ENCODE measurements at regions not wholly inside any gene's neighbourhood (a gene's known extent, or its start where the extent isn't known, plus 50 kb on each side); places are given as distances from the start of the nearest gene placed in this dataset.
"Not testable (repeated sequence)": the region's sequence is repeated elsewhere in the genome, so short reads cannot be mapped to it uniquely, and the experiment has no call there.

DNA sequence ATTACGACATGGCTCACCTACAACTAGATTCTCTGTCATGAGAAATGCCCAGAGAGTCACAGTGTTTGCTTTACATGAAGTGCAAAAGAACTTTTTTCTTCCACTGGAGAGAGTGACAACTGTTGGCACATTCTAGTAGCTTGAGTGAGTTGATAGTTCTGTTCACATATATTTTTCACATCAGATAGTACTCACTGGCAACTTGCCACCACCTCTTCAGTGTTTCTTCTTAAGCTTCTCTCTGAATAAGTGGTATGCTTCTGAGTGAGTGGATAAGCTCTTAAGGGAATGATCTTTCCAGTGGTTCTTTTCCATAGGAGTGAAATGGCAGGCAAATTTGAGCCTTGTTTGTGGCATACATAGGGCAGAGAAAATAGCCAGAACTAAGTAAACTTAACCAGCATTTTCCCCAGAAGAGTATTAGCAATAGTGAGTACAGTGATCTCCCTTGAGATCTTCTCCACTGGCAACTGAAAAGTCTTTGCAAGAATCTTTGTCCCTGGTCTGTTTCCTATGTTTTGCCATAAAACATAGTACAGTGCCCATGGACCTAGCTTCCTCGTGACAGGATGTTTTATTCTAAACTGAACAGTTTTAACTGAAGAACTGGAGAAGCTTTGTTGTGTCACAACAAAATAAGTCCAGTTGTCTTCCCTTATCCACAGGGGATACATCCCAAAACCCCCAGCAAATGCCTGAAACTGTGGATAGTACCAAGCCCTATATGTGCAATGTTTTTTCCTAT, 125.4 kb upstream of the CDK13 start:
- no peak overlapping the region for H3K27ac ChIP-seq (ENCODE audit: low read depth, low read length)
- H3K4me1 ChIP-seq (ENCODE audit: control insufficient read depth in 5 of 5, insufficient read depth in 5 of 5, low read length in 5 of 5), result no peaks in the 10 kb centered on the region
- H3K9ac ChIP-seq (ENCODE audit: low read length in 5 of 5), result no peak overlapping the region
- H3K4me3 ChIP-seq (ENCODE audit: low read depth in 1 of 5, low read length in 5 of 5), result no peak overlapping the region
- no peaks in the 10 kb centered on the region for H3K9me3 ChIP-seq (ENCODE audit: control insufficient read depth in 5 of 5, low read length in 5 of 5)
- H3K27me3 ChIP-seq (ENCODE audit: control insufficient read depth in 5 of 5, insufficient read depth in 4 of 5, low read length in 5 of 5), result peaks cover 0 to 3% (median 0%) of the 10 kb centered on the region in 5 donors
- no peaks in the 10 kb centered on the region for H3K36me3 ChIP-seq (ENCODE audit: control insufficient read depth in 5 of 5, insufficient read depth in 5 of 5, low read length in 5 of 5)

DNA sequence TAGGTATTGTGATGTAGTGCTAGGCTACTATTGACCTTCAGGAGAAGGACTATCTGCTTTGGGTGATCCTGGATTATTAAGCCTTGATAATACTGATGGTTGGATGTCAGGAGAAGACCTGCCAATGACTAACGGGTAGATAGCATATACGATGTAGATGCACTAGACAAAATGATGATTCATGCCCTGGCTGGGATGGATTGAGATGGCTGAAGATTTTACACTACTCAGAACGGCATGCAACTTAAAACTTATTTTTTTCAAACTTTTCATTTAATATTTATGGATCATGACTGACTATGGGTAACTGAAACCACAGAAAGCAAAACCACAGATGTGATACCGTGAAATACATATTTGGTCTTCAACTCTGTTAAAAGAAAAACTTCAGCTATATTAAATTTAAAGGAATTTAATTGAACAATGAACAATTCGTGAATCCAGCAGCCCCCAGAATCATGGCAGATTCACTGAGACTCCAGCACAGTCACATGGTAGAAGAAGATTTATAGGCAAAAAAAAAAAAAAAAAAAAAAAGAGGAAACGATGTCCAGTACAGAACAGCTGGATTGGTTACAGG, 124.6 kb upstream of the CDK13 start:
- Histone ChIP-seq H3K4me1 (ENCODE audit: control insufficient read depth in 5 of 5, insufficient read depth in 5 of 5, low read length in 5 of 5) (no peaks in the 10 kb centered on the region), H3K9ac (ENCODE audit: low read length in 5 of 5) (no peak overlapping the region), H3K4me3 (ENCODE audit: low read depth in 1 of 5, low read length in 5 of 5) (no peak overlapping the region), H3K9me3 (ENCODE audit: control insufficient read depth in 5 of 5, low read length in 5 of 5) (no peaks in the 10 kb centered on the region), H3K27ac (ENCODE audit: low read depth, low read length) (no peak overlapping the region), H3K36me3 (ENCODE audit: control insufficient read depth in 5 of 5, insufficient read depth in 5 of 5, low read length in 5 of 5) (no peaks in the 10 kb centered on the region), H3K27me3 (ENCODE audit: control insufficient read depth in 5 of 5, insufficient read depth in 4 of 5, low read length in 5 of 5) (peaks cover 0 to 3% (median 0%) of the 10 kb centered on the region in 5 donors)

DNA sequence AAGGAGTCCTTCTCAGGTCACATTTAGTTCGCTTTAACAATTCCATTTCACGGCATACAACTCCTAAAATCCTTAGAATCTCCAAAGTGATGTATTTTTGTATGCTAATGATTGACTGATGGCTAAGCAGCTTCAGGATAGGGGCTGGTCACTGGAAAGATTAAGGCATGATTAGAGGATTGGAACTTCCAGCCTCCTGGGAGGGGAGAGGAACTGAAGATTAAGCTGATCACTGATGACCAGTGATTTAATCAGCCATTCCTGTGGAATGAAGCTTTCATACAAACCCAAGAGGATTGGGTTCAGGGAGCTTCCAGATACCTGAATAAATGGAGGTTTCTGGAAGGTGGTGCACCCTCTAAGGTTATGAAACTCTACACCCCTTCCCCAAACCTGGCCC, 123.9 kb upstream of the CDK13 start:
- H3K27me3 ChIP-seq (ENCODE audit: control insufficient read depth in 5 of 5, insufficient read depth in 4 of 5, low read length in 5 of 5), result peaks cover 0 to 3% (median 0%) of the 10 kb centered on the region in 5 donors
- no peak overlapping the region for H3K27ac ChIP-seq (ENCODE audit: low read depth, low read length)
- H3K4me3 ChIP-seq (ENCODE audit: low read depth in 1 of 5, low read length in 5 of 5), result no peak overlapping the region
- H3K9me3 ChIP-seq (ENCODE audit: control insufficient read depth in 5 of 5, low read length in 5 of 5), result no peaks in the 10 kb centered on the region
- no peaks in the 10 kb centered on the region for H3K36me3 ChIP-seq (ENCODE audit: control insufficient read depth in 5 of 5, insufficient read depth in 5 of 5, low read length in 5 of 5)
- no peaks in the 10 kb centered on the region for H3K4me1 ChIP-seq (ENCODE audit: control insufficient read depth in 5 of 5, insufficient read depth in 5 of 5, low read length in 5 of 5)
- no peak overlapping the region for H3K9ac ChIP-seq (ENCODE audit: low read length in 5 of 5)

- Histone ChIP-seq H3K27me3 (ENCODE audit: control insufficient read depth in 5 of 5, insufficient read depth in 4 of 5, low read length in 5 of 5) (peaks cover 0 to 3% (median 0%) of the 10 kb centered on the region in 5 donors), H3K9me3 (ENCODE audit: control insufficient read depth in 5 of 5, low read length in 5 of 5) (no peaks in the 10 kb centered on the region), H3K9ac (ENCODE audit: low read length in 5 of 5) (no peak overlapping the region), H3K27ac (ENCODE audit: low read depth, low read length) (no peak overlapping the region), H3K4me3 (ENCODE audit: low read depth in 1 of 5, low read length in 5 of 5) (no peak overlapping the region), H3K36me3 (ENCODE audit: control insufficient read depth in 5 of 5, insufficient read depth in 5 of 5, low read length in 5 of 5) (no peaks in the 10 kb centered on the region), H3K4me1 (ENCODE audit: control insufficient read depth in 5 of 5, insufficient read depth in 5 of 5, low read length in 5 of 5) (no peaks in the 10 kb centered on the region)
Observed at GRCh38 chr7:39827571-39827970, 122.5 kb upstream of the CDK13 start.

- H3K4me1 ChIP-seq (ENCODE audit: control insufficient read depth in 5 of 5, insufficient read depth in 5 of 5, low read length in 5 of 5), result peaks cover 0 to 7% (median 4%) of the 10 kb centered on the region in 5 donors
- H3K36me3 ChIP-seq (ENCODE audit: control insufficient read depth in 5 of 5, insufficient read depth in 5 of 5, low read length in 5 of 5), result no peaks in the 10 kb centered on the region
- H3K9ac ChIP-seq (ENCODE audit: low read length in 5 of 5), result no peak overlapping the region
- H3K27ac ChIP-seq (ENCODE audit: low read depth, low read length), result no peak overlapping the region
- H3K9me3 ChIP-seq (ENCODE audit: control insufficient read depth in 5 of 5, low read length in 5 of 5), result no peaks in the 10 kb centered on the region
- H3K27me3 ChIP-seq (ENCODE audit: control insufficient read depth in 5 of 5, insufficient read depth in 4 of 5, low read length in 5 of 5), result no peaks in the 10 kb centered on the region
- H3K4me3 ChIP-seq (ENCODE audit: low read depth in 1 of 5, low read length in 5 of 5), result no peak overlapping the region
Observed at GRCh38 chr7:39829028-39829427, 121.0 kb upstream of the CDK13 start.

- Histone ChIP-seq H3K4me1 (ENCODE audit: control insufficient read depth in 5 of 5, insufficient read depth in 5 of 5, low read length in 5 of 5) (peaks cover 0 to 7% (median 7%) of the 10 kb centered on the region in 5 donors), H3K36me3 (ENCODE audit: control insufficient read depth in 5 of 5, insufficient read depth in 5 of 5, low read length in 5 of 5) (no peaks in the 10 kb centered on the region), H3K9me3 (ENCODE audit: control insufficient read depth in 5 of 5, low read length in 5 of 5) (no peaks in the 10 kb centered on the region), H3K27me3 (ENCODE audit: control insufficient read depth in 5 of 5, insufficient read depth in 4 of 5, low read length in 5 of 5) (no peaks in the 10 kb centered on the region), H3K9ac (ENCODE audit: low read length in 5 of 5) (no peak overlapping the region), H3K4me3 (ENCODE audit: low read depth in 1 of 5, low read length in 5 of 5) (no peak overlapping the region), H3K27ac (ENCODE audit: low read depth, low read length) (no peak overlapping the region)
Observed at GRCh38 chr7:39832519-39833085, 117.5 kb upstream of the CDK13 start.

- not testable (repeated sequence) for H3K36me3 ChIP-seq (ENCODE audit: control insufficient read depth in 5 of 5, insufficient read depth in 5 of 5, low read length in 5 of 5); H3K27me3 ChIP-seq (ENCODE audit: control insufficient read depth in 5 of 5, insufficient read depth in 4 of 5, low read length in 5 of 5); H3K9me3 ChIP-seq (ENCODE audit: control insufficient read depth in 5 of 5, low read length in 5 of 5); H3K4me1 ChIP-seq (ENCODE audit: control insufficient read depth in 5 of 5, insufficient read depth in 5 of 5, low read length in 5 of 5); H3K27ac ChIP-seq (ENCODE audit: low read depth, low read length)
- Histone ChIP-seq H3K9ac (ENCODE audit: low read length in 5 of 5) (peak overlapping the region in 1 of 5 donors; percentile 35), H3K4me3 (ENCODE audit: low read depth in 1 of 5, low read length in 5 of 5) (peak overlapping the region; percentile 55 to 71 (median 64))
Observed at GRCh38 chr7:39833180-39833799, 116.8 kb upstream of the CDK13 start.

DNA sequence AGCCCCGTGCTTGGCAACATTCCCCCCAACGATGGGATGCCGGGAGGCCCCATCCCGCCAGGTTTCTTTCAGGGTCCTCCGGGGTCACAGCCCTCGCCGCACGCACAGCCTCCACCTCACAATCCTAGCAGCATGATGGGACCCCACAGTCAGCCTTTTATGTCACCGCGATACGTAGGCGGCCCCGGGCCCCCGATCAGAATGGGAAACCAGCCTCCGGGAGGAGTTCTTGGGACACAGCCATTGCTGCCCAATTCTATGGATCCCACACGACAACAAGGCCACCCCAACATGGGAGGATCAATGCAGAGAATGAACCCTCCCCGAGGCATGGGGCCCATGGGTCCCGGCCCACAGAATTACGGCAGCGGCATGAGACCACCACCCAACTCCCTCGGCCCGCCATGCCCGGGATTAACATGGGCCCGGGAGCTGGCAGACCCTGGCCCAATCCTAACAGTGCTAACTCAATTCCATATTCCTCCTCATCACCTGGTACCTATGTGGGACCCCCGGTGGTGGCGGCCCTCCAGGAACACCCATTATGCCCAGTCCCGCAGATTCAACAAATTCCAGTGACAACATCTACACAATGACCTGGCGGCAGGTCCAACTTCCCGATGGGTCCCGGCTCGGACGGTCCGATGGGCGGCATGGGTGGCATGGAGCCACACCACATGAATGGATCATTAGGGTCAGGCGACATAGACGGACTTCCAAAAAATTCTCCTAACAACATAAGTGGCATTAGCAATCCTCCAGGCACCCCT, 116.0 kb upstream of the CDK13 start:
- H3K36me3 ChIP-seq (ENCODE audit: control insufficient read depth in 5 of 5, insufficient read depth in 5 of 5, low read length in 5 of 5); H3K9ac ChIP-seq (ENCODE audit: low read length in 5 of 5); H3K27ac ChIP-seq (ENCODE audit: low read depth, low read length); H3K27me3 ChIP-seq (ENCODE audit: control insufficient read depth in 5 of 5, insufficient read depth in 4 of 5, low read length in 5 of 5); H3K9me3 ChIP-seq (ENCODE audit: control insufficient read depth in 5 of 5, low read length in 5 of 5): not testable (repeated sequence)
- Histone ChIP-seq H3K4me1 (ENCODE audit: control insufficient read depth in 5 of 5, insufficient read depth in 5 of 5, low read length in 5 of 5) (peaks cover 0 to 13% (median 7%) of the 10 kb centered on the region in 5 donors), H3K4me3 (ENCODE audit: low read depth in 1 of 5, low read length in 5 of 5) (peak overlapping the region in 4 of 5 donors; percentile 55 to 69 (median 62))

DNA sequence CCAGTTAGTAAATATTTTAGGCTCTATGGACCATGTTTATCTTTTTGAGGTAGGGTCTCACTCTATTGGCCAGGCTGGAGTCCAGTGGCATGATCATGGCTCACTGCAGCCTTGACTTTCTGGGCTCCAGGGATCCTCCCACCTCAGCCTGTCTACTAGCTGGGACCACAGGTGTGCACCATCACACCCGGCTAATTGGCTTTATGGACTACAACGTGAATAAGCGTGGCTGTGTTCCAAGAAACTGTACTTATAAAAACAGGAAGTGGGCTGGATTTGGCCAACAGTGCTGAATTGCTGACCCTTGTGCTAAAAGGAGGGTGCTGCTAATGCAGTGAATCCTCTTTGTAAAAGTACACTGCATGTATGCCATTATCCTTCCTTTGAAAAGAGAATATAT, 111.7 kb upstream of the CDK13 start:
- no peak overlapping the region for H3K27ac ChIP-seq (ENCODE audit: low read depth, low read length)
- H3K9me3 ChIP-seq (ENCODE audit: control insufficient read depth in 5 of 5, low read length in 5 of 5), result no peaks in the 10 kb centered on the region
- H3K4me3 ChIP-seq (ENCODE audit: low read depth in 1 of 5, low read length in 5 of 5), result no peak overlapping the region
- no peaks in the 10 kb centered on the region for H3K36me3 ChIP-seq (ENCODE audit: control insufficient read depth in 5 of 5, insufficient read depth in 5 of 5, low read length in 5 of 5)
- H3K9ac ChIP-seq (ENCODE audit: low read length in 5 of 5), result no peak overlapping the region
- H3K27me3 ChIP-seq (ENCODE audit: control insufficient read depth in 5 of 5, insufficient read depth in 4 of 5, low read length in 5 of 5), result no peaks in the 10 kb centered on the region
- H3K4me1 ChIP-seq (ENCODE audit: control insufficient read depth in 5 of 5, insufficient read depth in 5 of 5, low read length in 5 of 5), result peaks cover 0 to 13% (median 7%) of the 10 kb centered on the region in 5 donors
